ENCODE measurements at regions not wholly inside any gene's neighbourhood (a gene's known extent, or its start where the extent isn't known, plus 50 kb on each side); places are given as distances from the start of the nearest gene placed in this dataset.

GRCh38 chr22:26904483-26904882 lies 247.1 kb downstream of the MIAT start:
- H3K27ac ChIP-seq, result no peak overlapping the region
- H3K4me3 ChIP-seq, result no peak overlapping the region
- H3K36me3 ChIP-seq, result no peaks in the 10 kb centered on the region
- no peak for TF ChIP-seq CTCF (IDR thresholded peaks at IDR 0.05)
- TF ChIP-seq POLR2AphosphoS5 (IDR thresholded peaks at IDR 0.05), result no peak
- no peak for TF ChIP-seq EP300 (IDR thresholded peaks at IDR 0.05)
- no peak for TF ChIP-seq POLR2A (IDR thresholded peaks at IDR 0.05)
- no peak for DNase-seq
- intact Hi-C loops (cut with DNase I; ENCODE audit: low total_unique reads), result no loop called here
- peaks cover 7 to 19% (median 13%) of the 10 kb centered on the region in 4 donors for H3K4me1 ChIP-seq
- H3K27me3 ChIP-seq, result peaks cover 0 to 37% (median 16%) of the 10 kb centered on the region in 3 donors
- H3K9me3 ChIP-seq, result peaks cover 0 to 9% (median 0%) of the 10 kb centered on the region in 4 donors
- 41 to 62% (median 54%) methylated on average over 3 of the region's 3 CpGs for WGBS, 5 donors

- peaks cover 0 to 32% (median 16%) of the 10 kb centered on the region in 3 donors for H3K27me3 ChIP-seq
- no peak overlapping the region for H3K4me3 ChIP-seq
- no peaks in the 10 kb centered on the region for H3K36me3 ChIP-seq
- intact Hi-C loops (cut with DNase I; ENCODE audit: low total_unique reads), result no loop called here
- no peak overlapping the region for H3K27ac ChIP-seq
- 49 to 72% (median 69%) methylated on average over 3 of the region's 3 CpGs for WGBS, 5 donors
- H3K9me3 ChIP-seq, result peaks cover 0 to 9% (median 0%) of the 10 kb centered on the region in 4 donors
- peaks cover 7 to 19% (median 13%) of the 10 kb centered on the region in 4 donors for H3K4me1 ChIP-seq
- TF ChIP-seq POLR2AphosphoS5 (IDR thresholded peaks at IDR 0.05) (no peak), POLR2A (IDR thresholded peaks at IDR 0.05) (no peak), CTCF (IDR thresholded peaks at IDR 0.05) (no peak), EP300 (IDR thresholded peaks at IDR 0.05) (no peak)
- DNase-seq, result no peak
Observed at GRCh38 chr22:26905076-26905475, 247.7 kb downstream of the MIAT start.

GRCh38 chr22:26905640-26906039 lies 248.3 kb downstream of the MIAT start:
- TF ChIP-seq CTCF (IDR thresholded peaks at IDR 0.05) (no peak), POLR2AphosphoS5 (IDR thresholded peaks at IDR 0.05) (no peak)
- Histone ChIP-seq H3K27ac (no peak overlapping the region), H3K27me3 (peaks cover 0 to 26% (median 16%) of the 10 kb centered on the region in 3 donors), H3K36me3 (no peaks in the 10 kb centered on the region), H3K9me3 (peaks cover 0 to 9% (median 0%) of the 10 kb centered on the region in 4 donors), H3K4me1 (peaks cover 7 to 19% (median 13%) of the 10 kb centered on the region in 4 donors), H3K4me3 (no peak overlapping the region)
- intact Hi-C loops (cut with DNase I; ENCODE audit: low total_unique reads), result no loop called here
- no peak for DNase-seq
- 39 to 61% (median 52%) methylated on average over 4 of the region's 4 CpGs for WGBS, 5 donors

- H3K4me3 ChIP-seq, result no peak overlapping the region
- H3K36me3 ChIP-seq, result no peaks in the 10 kb centered on the region
- peaks cover 0 to 9% (median 0%) of the 10 kb centered on the region in 4 donors for H3K9me3 ChIP-seq
- peaks cover 7 to 19% (median 13%) of the 10 kb centered on the region in 4 donors for H3K4me1 ChIP-seq
- H3K27me3 ChIP-seq, result peaks cover 0 to 24% (median 12%) of the 10 kb centered on the region in 3 donors
- 81 to 82% (median 82%) methylated on average over 10 of the region's 10 CpGs for WGBS, 5 donors
- no peak for TF ChIP-seq POLR2AphosphoS5 (IDR thresholded peaks at IDR 0.05)
- no peak for TF ChIP-seq POLR2A (IDR thresholded peaks at IDR 0.05)
- no peak for TF ChIP-seq CTCF (IDR thresholded peaks at IDR 0.05)
- no peak for TF ChIP-seq EP300 (IDR thresholded peaks at IDR 0.05)
- no peak for DNase-seq
- no peak overlapping the region for H3K27ac ChIP-seq
- intact Hi-C loops (cut with DNase I; ENCODE audit: low total_unique reads), result no loop called here
Observed at GRCh38 chr22:26906464-26906863, 249.1 kb downstream of the MIAT start.

Measured in stomach (tissue), 8 donors.